Thyroid gland (tissue), 4 donors: ENCODE measurements at regions not wholly inside any gene's neighbourhood (a gene's known extent, or its start where the extent isn't known, plus 50 kb on each side); places are given as distances from the start of the nearest gene placed in this dataset.

Source experiments
- POLR2A ChIP-seq, 2 donors: fragments of 450-650 bp; IDR thresholded peaks; one replicate each; pipeline ENCODE4 v1.6.1; 2017; ENCODE audit warnings: antibody characterized with exemption in 2 of 2, mild to moderate bottlenecking in 2 of 2, moderate library complexity in 1 of 2
- TF ChIP-seq, protein P1 (sequence below), 6 experiments: fragments of 200-600 bp in 3 of 6; fragments of 450-650 bp in 3 of 6; sonication (generic) in 3 of 6; IDR thresholded peaks; one replicate each; pipeline ENCODE4 v1.5.1; 2016 to 2019; ENCODE audit warnings: antibody characterized with exemption in 6 of 6, mild to moderate bottlenecking in 2 of 6, inconsistent platforms in 1 of 6, moderate library complexity in 1 of 6

DNA sequence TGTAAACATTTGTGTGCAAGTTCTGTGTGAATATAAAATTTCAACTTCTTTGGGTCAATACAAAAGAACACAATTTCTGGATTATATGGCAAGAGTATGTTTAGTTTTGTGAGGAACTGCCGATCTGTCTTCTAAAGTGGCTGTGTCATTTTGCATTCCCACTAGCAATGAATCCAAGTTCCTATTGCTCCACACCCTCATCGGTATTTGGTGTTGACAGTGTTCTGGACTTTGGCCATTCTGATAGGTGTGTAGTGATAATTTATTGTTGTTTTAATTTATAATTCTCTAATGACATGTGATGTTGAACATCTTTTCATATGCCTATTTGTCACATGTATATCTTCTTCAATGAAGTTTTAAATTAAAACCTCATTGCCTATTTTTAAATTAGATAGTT, 58.2 kb upstream of the TMC3 start:
- no peak for TF ChIP-seq POLR2A (IDR thresholded peaks at IDR 0.05)
- TF ChIP-seq, protein P1, sequence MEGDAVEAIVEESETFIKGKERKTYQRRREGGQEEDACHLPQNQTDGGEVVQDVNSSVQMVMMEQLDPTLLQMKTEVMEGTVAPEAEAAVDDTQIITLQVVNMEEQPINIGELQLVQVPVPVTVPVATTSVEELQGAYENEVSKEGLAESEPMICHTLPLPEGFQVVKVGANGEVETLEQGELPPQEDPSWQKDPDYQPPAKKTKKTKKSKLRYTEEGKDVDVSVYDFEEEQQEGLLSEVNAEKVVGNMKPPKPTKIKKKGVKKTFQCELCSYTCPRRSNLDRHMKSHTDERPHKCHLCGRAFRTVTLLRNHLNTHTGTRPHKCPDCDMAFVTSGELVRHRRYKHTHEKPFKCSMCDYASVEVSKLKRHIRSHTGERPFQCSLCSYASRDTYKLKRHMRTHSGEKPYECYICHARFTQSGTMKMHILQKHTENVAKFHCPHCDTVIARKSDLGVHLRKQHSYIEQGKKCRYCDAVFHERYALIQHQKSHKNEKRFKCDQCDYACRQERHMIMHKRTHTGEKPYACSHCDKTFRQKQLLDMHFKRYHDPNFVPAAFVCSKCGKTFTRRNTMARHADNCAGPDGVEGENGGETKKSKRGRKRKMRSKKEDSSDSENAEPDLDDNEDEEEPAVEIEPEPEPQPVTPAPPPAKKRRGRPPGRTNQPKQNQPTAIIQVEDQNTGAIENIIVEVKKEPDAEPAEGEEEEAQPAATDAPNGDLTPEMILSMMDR (IDR thresholded peaks at IDR 0.05) = no peak
